HG03354 (cell line): ENCODE measurements at regions not wholly inside any gene's neighbourhood (a gene's known extent, or its start where the extent isn't known, plus 50 kb on each side); places are given as distances from the start of the nearest gene placed in this dataset.
"Not testable (repeated sequence)": the region's sequence is repeated elsewhere in the genome, so short reads cannot be mapped to it uniquely, and the experiment has no call there.

Experiments
- ATAC-seq: cut with Tn5 transposase; IDR thresholded peaks from one replicate; pipeline ENCODE4 v1.9.1; 2021; ENCODE audit warnings: mild to moderate bottlenecking; ENCODE audit not compliant: unreplicated experiment, poor library complexity, severe bottlenecking

DNA sequence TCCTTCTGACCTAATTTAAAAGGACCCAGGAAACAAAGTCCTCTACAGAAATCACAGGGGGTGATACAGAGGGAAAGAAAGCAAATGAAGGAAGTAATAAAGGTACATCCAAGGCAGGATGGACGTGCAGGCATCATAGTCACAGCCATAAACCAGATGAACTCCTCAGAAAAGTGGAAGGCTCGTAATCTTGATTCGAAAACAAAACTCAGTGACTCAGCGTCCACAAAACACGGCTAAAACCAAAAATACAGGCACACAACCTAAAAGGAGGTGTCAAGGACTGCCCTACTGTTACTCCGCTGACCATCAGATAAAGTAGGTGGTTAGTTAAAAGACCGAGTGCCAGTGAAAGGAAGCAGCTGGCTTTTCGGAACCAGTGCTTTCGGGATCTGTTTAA is 81.5 kb downstream of the TRIM69 start:
- ATAC-seq = not testable (repeated sequence)

DNA sequence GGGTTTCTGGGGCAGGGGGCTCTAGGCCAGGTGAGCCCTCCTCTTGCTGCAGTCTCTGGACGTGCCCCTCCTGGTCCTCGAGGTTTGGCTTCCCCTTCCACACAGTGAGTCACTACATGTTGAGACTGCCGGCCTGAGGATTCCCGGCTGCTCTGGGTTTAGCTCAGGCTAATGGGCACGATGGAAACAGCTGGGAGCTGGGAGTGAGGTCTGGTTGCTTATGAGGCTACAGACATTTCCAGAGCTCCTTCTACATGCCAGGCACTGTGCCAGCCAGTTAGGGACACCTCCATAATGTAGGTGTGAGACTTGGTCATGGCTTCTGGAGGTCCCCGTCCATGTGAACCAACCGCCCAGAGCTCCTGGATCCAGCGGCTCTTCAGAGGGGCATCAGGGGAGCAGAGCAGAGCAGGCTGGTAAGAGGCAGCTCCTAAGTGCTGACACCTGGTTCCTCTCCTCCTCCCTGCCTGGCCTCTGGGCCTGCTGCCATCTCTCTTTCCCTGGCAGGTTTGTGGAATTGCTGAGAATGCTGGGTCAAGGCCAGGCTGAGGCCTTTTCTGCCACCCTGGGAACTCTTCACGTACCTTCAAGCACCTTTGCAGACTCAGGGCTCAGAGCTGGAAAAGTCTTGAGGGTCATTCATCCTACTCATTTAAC is 83.1 kb downstream of the TRIM69 start:
- ATAC-seq = not testable (repeated sequence)

DNA sequence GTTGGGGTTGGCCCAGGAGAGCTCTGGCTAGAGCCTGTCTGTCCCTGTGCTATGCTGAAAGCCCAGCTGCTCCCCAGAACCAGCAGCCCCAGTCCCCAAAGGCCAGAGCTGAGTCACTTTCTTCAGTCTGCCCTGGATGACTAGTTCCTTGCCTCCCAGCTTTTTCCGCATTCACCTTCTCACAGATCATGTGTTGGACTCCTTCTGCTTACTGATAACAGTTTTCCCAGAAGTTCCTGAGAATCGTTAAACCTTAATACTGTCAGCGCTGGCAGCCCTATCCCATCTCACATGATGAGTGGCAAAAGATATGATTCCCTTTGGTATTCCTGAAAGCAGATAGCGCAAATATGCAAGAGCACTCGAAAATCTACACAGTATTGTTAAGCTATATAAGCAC is 84.2 kb downstream of the TRIM69 start:
- not testable (repeated sequence) for ATAC-seq

DNA sequence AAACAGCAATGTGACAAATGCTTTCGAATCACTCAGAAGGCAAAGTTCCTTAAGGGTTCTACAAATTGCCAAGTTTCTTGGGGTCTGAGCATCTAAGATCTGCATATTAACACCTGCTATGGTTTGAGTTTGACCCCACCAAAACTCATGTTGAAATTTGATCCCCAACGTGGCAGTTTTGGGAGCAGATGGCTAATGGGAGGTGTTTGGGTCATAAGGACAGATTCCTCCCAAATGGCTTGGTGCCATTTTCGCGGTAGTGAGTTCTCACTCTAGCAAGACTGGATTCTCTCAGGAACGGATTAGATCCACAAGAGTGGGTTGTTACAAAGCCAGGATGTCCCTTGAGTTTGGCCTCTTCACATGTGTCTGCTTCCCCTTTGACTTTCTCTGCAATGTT is 84.6 kb downstream of the TRIM69 start:
- ATAC-seq = not testable (repeated sequence)

DNA sequence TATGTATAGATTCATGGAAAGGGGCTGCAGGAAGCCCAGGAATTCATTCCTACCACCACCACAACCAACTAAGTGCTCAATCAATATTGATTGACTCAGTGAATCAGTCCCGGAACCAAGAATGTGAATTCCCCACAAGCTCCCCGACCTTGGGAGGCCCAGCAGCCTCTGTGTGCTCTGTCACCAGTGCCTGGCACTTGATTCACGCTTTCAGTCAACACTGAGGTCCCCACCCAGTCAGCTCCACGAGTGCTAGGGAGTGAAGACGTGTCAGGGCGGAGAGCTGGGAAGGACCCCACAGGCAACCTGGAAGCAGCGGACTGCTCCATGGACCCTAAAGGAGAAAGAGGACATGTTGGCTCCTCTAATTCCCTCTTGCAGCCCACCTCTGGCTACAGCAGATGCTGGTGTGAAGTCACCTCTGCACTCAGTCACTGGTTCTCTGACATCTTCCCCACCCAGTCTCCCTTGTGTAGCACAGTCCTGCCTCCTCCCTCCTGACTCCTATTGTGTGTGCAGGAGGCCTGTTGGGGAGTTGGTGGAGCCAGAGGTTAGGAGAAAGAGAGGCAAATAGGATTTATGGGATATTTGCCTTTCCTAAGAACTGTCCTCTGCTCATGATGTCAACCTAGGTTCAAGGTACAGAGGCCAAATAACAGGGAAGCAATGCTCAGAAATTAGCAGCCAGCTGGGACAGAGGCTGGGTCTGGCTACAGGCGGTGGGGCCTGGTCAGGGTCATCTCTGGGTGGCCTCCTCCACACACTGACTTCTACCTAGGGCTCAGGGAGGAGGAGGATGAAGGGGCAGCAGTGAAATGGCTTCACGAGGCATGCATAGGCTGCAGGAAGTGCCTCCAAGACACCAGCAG is 88.2 kb downstream of the TRIM69 start:
- not testable (repeated sequence) for ATAC-seq

DNA sequence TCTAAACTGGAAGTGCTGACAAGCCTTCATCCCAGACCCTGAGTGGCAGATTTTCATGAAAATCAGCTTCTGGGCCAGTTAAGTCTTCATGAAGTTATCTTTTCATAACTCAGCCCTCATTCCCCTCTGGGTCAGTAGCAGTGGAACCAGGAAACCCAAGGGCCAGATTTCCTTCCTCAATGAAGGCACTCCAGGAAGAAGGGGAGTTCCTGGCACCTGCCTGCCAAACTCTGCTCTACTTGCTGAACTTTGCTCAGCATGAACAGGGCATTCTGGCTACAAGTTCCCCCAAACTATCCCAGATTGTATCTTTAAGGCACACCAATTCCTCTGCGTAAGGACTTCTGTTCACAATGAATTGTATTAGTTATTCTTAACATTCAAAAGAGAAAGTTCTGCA is 90.3 kb downstream of the TRIM69 start:
- ATAC-seq = not testable (repeated sequence)

DNA sequence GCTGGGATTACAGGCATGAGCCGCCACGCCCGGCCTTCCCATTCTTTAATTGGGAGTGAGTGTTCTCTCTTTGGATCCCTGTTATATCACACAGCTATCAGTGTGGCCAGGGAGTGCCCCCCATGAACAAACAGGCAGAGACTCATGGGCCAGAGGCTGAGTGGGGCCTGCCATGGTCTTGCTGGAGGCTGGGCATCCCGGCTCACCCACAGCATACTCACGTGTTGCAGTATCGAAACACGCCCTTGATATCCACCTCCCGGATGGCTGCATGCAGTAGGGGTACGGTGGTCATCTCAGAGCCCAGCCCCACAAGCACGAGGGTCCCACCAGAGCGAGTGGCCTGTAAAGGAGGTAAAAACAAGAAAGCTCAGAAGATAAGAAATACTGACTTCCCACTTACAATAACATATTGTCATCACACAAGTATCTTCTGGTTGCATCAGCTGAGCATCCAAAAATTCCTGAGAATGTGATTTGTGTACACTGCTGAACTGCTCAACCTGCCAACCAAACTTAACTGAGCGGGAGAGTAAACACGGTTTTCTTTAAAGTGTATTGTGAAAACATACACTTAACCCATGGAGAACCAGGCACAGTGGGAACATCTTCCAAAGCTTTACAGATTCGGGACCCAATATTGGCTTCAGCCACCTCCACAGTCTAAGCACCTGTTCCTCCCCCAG is 92.0 kb downstream of the TRIM69 start:
- not testable (repeated sequence) for ATAC-seq

DNA sequence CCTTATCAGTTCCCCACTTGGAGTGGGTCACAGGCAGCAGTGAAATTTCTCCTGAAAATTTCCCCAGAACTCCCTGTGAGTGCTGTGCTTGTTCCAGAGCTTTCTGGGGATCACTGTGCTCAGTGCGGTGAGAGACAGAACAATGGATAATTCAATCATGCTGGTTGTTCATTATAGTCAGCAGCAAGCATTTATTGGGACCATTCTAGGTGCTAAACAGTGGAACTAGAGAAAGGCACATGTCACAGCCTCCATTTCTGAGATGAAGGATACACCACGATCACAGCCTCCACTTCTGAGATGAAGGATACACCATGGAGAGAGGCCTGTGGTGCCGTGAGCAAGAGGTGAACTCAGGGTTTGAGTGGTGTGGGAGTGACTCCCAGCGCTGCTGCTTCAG is 92.8 kb downstream of the TRIM69 start:
- not testable (repeated sequence) for ATAC-seq

DNA sequence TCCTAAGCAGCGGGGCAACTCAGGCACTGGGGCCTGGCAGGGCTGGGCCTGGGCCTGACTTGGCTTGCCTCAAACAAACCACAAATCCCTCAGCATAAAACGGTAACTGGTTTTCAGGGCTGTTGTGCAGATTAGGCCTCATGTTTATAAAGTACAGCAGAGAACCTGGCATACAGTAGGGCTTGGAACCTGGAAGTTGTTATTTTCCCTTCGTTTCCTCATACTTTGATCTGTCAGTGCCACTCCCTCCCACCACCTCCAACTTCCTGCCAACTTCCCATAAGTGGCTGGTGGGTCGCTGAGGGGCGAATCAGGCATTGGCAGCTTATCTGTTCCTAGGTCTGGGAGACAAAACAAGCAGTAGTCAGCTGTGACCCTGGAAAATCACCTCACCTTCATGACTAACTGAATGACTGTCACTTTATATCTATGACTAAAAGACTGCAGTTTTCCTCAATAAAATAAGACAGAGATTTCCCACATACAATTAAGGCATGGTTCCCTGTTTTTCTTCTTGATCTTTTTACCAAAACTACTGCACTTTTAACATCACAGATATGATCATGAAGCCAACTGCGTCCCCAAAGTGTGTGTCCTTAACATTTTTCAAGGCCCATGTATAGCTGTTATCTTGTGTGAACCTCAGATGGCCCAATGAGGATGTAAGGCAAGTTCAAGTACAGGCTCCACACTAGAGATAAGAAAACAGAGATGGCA is 94.5 kb downstream of the TRIM69 start:
- ATAC-seq = not testable (repeated sequence)

DNA sequence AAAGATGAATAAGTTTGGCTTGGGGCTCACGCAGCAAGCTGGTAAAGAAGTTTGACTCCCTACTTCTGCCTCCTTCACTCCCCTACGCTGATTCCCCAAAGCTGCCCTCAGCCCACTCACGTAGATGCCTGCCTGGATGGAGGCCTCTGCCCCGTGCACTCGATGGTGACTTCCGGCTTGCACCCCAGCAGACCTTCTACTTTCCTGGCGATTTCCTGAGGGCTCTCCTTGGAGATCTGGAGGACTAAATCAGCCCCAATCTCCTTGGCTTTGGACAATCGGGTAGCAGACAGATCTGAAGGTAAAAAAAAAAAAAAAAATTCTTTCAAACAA is 95.0 kb downstream of the TRIM69 start:
- not testable (repeated sequence) for ATAC-seq

DNA sequence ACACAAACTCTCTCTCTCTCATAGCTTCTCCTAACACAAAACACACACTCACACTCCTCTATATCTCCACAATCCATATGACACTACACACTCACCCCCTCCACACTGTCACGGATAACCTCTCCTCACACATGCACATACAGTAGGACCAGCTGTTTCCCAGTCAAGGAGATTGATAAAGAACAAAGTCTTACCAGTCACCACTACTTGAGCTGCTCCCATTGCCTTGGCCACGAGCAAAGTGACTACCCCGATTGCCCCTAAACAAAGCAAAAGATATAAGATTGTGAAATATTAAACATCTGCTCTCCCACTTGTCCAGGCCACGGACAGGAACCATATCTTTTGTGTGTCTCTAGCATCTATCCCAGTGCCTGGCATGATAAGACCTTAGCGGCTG is 95.8 kb downstream of the TRIM69 start:
- ATAC-seq = not testable (repeated sequence)

DNA sequence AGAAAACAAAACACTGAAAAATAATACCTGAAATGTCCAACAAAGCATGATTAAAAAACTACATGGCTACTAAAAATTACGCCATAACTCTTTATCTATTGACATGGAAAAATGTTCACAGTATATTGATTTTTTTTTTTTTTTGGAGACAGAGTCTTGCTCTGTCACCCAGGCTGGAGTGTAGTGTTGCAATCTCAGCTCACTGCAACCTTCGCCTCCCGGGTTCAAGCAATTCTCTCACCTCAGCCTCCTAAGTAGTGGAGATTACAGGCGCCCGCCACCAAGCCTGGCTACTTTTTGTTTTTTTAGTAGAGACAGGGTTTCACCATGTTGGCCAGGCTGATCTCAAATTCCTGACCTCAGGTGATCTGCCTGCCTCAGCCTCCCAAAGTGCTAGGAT is 96.8 kb downstream of the TRIM69 start:
- ATAC-seq = not testable (repeated sequence)

DNA sequence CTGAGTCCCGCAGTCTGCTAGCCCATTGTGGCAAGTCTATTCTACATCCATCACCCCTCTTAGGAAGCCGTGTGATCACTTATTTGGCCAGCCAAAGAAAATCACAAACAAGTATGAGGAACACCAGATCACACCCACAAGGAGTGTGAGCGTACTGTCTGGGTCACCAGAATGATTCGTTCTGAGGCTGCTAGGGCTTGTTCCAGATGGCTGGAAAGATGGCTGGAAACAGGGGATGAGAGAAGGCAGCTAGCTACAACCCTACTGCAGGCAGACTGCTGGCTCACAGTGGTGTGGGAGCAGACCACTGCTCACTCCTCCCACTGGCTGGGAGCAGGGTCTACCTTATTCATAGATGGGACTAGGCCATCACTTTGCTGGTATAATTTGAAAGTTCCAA is 97.4 kb downstream of the TRIM69 start:
- not testable (repeated sequence) for ATAC-seq

DNA sequence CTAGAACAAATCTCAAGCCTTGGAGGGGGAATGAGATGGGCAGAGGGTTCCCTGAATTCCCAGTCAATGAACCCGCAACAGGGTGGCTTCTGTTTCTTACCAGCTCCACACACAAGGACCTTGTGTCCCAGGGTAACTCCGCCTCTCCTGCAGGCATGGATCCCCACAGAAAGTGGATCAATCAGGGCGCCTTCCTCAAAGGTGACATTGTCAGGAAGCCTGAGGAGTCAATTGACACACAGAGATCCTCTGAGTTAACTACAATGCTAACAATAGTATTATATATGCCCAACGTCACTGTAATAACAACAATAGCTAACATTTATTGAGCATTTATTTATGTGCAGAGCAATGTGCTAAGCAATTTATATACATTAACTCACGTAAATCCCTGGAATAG is 98.8 kb downstream of the TRIM69 start:
- ATAC-seq = not testable (repeated sequence)

DNA sequence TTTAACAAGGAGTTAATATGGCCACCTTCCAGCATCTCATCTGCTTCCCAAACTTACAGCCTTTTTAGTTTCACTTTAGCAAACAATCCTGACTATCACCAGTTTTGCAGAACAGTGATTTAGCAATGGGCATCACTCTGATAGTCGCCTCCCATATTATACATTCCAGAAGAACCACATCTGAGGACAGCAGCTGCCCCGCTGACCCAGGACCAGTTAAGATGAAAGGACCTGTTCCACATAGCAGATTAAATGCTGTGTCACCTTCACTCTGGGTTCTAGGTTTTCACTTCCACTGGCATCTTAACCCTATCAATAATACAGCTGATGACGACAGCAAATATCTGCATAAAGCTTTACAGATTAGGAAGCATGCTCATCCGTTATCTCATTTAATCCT is 99.8 kb downstream of the TRIM69 start:
- no peak for ATAC-seq

DNA sequence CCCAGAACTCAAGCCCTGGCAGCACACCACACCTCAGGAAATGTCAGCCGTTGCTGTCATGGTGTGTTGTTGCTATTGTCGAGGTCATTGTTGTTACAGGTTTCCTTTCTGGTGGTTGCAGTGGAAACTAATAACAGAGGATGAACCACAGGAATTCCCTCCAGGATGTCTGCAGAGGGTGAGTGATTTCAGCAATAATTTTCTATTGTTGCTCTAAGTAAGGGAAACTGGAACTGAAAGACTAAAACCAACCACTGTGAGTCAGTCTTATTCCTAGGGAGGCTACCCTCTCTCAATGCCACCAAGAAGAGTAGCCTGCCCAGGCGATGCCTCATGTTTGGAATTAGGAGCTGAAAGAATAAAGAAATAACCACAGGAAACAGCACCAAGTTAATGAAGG is 102.6 kb downstream of the TRIM69 start:
- ATAC-seq = not testable (repeated sequence)

DNA sequence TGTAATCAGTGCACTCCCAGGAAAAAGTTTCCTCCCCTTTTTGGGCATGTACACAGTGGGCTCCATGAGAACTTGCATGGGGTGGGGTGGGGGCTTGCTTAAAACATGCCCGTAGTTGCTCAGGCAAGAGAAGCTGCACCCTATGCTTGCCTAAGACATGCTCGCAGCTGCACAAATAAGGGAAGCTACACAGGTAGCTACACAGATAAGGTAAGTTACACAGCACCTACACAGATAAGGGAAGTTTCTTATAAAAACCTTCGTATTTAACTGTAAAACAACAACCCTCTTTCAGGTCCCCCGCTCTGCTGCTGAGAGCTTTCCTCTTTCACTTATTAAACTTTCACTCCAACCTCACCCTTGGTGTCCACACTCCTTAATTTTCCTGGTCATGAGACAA is 105.4 kb downstream of the TRIM69 start:
- not testable (repeated sequence) for ATAC-seq

DNA sequence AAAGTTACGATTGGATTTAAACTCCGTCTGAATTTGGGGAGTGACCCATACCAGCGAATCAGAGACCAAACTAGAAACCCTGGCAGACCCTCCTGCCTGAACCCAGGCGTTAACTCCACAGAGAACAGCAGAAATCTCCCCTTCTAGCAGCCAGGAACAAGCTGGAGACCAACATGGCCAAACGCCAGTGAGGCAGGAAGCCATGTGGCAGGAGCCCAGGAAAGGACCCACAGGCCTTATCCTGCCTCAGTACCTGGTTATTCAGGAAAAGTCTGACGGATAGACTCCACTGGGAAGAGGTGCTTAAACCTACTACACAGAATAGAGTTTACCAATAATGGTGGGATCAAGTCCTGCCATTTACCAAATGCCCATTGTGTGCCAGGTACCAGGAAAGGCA is 106.6 kb downstream of the TRIM69 start:
- ATAC-seq = not testable (repeated sequence)

DNA sequence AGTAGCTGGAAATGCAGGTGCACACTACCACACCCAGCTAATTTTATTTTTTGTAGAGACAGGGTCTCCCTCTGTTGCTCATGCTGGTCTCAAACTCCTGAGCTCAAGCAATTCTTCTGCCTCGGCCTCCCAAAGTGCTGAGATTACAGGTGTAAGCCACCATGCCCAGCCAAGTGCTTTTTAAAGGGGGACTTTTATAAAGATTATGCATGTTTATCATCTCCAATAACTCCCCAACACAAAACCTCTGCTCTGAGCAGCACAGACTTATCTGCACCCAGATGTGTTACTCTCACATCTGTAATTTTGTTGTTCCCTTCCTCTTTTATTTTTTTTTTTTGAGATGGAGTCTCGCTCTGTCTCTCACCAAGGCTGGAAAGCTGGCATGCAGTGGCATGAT is 108.6 kb downstream of the TRIM69 start:
- not testable (repeated sequence) for ATAC-seq

DNA sequence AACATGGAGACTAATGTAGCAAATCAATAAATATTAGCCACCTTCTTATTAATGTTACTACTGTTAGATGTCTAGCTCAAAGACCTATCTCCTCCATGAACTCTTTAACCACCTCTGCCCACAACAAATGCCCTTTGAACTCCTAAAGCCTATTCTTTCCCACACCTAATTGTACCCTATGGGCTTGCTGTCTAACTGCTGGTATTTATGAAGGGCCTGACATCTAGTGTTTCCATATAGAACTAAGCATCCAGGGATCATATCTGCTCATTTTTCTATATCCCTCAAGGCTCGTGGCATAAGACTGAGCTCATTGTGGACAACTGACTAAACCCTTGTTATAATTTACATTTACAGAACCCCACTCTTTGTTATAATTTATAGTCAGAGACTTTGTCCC is 109.8 kb downstream of the TRIM69 start:
- not testable (repeated sequence) for ATAC-seq
